A204.1 (cell line): ENCODE measurements at regions not wholly inside any gene's neighbourhood (a gene's known extent, or its start where the extent isn't known, plus 50 kb on each side); places are given as distances from the start of the nearest gene placed in this dataset.
"Not testable (repeated sequence)": the region's sequence is repeated elsewhere in the genome, so short reads cannot be mapped to it uniquely, and the experiment has no call there.

Source experiments
- FAIRE-seq: peaks from 2 replicates; lab custom pipeline; 2012; peaks lifted over from hg19 to GRCh38; lab: Jason Lieb, UNC

DNA sequence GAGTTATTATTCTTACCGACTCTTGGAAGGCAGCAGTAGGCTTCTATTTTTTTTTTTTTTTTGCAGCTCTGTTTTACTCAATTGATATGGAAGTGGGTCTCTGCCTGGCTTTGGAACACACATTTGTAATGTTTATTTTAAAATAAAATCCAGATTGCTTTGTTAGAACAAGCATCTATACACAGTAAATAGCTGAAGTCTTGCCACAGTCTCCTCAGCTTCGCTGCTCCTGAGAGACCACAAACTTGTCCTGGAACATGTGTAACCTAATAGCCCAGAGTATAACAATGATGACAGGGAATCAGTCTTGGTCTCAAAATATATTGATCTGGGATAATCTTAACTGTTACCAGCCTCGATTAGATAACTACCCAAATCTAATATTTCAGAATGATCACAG is 299.8 kb upstream of the NOX3 start:
- FAIRE-seq = no peak

DNA sequence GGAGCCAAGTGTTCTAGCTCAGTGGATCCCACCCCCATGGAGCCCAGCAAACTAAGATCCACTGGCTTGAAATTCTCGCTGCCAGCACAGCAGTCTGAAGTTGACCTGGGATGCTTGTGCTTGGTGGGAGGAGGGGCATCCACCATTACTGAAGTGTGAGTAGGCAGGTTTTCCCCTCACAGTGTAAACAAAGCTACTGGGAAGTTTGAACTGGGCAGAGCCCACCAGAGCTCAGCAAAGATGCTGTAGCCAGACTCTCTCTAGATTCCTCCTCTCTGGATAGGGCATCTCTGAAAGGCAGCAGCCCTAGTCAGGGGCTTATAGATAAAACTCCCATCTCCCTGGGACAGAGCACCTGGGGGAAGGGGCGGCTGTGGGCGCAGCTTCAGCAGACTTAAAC is 293.1 kb upstream of the NOX3 start:
- FAIRE-seq = not testable (repeated sequence)

DNA sequence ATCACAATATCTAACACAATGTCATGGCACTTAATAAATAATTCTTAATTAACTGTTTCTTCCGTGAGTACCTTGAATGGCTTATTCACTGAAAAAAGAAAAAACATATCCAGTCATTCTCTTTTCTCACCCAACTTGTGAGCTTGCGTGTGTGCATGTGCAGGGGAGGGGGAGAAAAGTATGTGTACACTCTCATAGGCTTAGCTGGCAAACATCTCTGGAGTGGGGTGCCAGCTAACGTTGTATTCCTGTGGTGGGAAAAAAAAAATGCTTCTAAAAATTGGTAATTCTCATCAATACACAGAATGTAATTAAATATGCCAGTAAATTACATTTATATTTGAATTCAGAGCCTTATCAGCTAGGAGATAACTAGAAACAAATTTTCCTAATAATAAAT is 291.9 kb upstream of the NOX3 start:
- no peak for FAIRE-seq

DNA sequence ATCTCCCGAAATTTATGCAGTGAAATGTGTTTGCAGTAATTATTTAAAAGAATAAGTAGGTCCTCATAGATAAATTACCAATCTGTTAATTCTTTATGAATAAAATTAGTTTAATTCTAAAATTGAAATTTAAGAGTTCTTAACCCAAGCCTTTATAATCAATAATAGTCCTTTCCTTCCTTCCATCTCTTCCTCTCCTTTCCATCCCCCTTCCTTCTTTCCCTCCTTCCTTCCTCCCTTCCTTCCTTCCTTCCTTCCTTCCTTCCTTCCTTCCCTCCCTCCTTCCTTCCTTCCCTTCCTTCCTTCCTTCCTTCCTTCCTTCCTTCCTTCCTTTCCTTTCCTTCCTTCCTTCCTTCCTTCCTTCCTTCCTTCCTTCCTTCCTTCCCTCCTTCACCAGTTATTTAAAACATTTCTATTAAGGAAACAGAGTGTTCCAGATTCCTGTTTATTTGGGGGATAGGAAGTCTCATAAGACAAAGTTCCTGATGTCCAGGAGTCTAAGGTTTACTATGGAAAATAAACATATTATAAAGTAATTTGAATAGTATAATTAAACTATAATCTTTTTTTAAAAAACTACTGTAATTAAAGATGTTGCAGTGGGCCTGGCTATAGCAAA is 285.3 kb upstream of the NOX3 start:
- FAIRE-seq = no peak

DNA sequence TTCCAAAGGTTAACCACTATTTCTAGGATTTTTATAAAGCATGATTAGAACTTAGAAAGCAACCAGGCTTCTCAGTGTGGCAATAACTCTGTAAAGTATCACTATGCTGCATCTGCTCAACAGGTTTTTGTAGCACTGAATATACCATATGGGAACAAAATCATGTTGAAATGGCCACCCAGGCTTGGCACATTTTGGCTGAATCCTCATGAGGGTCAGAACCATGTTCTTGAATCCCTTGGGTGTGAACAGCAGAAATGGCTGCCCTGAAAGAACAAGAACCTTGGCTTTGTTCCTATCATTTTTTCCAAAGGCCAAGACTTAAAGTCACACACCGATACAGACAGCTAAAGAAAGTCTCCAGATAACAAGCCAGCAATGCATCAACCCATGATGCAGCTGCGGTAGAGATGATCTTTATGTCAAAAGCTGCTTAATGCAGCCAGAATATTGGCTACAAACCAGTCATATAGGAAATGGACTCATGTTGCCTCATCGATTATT is 283.0 kb upstream of the NOX3 start:
- FAIRE-seq = no peak

DNA sequence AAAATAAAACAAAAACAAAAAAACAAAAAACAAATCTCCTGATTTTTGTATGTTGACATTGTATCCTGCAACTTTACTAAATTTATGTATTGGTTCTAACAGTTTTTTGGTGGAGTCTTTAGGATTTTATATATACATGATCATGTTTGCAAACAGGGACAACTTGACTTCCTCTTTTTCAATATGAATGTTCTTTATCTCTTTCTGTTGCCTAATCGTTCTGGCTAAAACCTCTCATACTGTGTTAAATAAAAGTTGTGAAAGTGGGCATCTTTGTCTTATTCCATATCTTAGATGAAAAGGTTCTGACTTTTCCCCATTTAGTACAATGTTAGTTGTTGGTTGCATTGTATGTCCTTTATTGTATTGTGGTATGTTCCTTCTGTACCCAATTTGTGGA is 261.7 kb upstream of the NOX3 start:
- FAIRE-seq = no peak

DNA sequence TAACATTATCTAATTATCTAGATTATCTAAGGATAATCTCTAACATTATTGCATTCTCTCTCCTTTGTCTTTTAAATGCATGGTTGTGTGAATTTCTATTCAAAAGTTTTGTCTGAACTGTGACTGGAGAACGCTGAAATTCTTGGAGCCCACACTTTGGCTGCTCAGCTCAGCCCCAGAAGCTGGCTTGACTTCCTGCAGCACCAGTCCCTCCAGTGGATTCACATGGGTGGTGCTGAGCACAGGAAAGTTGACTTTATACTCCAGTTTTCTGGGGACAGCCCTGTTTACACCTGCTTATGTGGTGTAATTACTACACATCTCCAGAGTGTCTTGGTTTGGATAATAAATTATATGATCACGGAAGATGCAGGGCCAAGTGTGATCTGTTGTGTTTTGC is 255.1 kb upstream of the NOX3 start:
- FAIRE-seq = no peak

DNA sequence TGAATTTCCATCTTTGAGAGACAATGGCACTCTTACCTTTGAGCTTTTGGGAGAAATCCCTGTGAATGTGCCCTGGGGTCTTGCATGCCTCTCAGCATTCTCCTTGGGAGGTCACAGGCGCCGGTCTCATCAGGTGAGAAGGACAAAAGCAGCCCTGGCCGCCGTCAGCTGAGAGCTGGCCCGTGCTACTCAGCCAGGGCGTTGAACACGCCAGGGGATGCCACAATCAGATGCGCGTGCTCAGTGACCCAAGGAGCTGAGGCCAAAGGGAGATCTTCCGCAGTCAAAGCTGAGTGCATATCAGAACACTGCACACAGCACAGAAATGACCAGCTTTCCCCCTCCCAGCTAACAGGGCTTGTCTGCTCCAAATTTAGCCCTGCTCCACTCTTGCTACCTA is 253.6 kb upstream of the NOX3 start:
- FAIRE-seq = no peak

DNA sequence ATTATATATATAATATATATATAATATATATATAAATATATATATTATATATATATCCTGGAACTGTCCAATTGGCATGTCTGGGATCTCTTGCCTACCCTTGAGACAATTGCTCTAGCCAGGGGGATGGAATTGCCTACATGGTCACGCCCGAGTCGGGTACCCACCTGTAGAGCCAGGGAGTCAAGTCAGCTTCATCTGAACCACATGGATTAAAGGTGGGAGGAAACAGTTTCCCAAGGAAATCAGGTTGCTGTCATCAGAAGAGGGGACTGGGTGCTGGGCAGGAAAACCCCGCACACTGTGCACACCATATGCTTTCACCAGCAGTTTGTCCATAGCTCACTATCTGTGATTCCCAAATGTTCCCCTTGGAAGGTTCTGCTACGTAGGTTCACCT is 252.5 kb upstream of the NOX3 start:
- FAIRE-seq = no peak

DNA sequence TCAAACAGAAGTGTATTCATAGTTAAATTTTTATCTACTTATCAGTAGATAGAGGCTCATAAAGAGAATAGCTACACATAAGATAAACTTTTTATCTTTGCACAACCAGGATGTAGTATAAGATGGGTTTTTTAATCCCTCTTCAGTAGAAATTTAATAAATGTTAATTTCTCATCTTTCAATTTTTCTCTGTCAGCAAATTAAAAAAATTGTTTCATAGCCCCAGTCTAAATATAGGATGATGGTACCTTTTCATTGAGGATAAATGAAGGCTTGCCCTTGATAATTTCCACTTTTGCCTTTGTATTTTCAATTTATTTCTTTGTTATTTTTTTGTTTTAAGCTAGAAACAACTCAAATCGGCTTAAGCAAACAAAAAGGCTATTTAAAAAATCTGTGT is 251.2 kb upstream of the NOX3 start:
- FAIRE-seq = peak; percentile 6

DNA sequence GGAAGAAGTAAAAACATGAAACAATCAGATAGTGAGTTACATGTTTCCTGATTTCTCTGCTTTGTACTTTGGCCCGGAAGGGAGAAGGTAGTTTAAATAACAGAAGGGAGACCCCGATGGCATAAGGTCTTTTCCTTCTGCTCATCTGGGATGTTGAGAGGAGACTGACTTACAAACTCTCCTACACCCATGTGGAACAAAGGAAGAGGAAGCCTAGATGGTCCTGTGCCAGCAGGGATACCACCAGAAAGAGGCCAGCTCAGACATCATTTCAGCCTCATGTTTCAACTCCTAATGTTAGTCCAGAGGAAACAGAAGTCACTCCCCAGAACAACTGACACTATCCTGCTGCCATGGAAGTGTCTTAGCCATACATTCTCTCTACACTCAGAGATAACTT is 250.7 kb upstream of the NOX3 start:
- FAIRE-seq = no peak

DNA sequence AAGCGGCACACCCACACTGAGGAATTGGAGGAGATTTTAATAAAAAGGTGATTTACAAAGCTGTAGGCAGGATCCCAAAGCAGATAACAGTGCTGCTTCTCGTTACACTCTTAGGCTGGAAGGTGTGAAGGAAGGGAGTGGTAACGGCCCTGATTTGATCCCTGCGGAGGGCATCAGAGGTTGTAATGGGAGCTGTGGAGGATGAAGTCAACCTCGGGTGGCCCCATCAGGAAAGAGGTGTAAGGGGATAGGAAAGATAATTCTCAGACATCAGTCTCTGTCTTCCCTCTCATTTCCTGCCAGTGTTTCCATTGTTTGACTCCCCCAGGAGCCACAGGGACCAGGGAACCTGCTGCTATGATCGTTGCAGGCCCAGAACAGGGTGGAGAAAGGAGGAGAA is 245.7 kb upstream of the NOX3 start:
- FAIRE-seq = no peak

DNA sequence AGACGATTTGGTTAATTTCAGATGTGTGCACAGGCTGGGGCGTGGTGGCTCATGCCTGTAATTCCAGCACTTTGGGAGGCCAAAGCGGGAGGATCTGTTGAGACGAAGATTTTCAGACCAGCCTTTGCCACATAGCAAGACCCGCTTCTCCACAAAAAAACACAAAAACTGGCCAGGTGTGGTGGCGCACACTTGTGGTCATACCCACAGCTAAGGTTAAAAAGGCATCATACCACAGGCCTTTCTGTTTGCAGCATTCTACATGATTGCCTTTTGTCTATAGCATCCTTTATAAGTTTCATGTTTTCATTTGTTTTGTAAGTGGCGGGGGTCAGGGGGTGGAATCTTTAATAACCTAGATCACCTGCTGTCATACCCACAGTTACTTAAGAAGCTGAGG is 239.9 kb upstream of the NOX3 start:
- FAIRE-seq = no peak

DNA sequence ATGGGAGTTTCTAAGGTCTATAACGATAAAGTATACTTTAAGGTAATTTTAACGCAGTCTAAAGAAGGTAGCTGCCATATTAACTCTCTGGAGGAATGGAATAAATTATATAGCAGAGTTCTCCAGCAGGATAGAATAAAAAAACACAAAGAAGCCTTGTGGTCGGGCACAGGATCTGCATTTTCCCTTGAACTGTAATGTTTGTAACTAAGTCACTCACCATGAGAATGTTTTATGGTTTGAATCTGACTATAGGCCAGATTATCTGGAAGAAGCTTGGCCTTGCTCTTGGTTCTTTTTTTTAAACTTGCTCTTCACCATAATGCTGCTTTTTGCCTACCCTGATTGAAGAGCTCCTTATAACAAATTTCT is 238.8 kb upstream of the NOX3 start:
- no peak for FAIRE-seq

DNA sequence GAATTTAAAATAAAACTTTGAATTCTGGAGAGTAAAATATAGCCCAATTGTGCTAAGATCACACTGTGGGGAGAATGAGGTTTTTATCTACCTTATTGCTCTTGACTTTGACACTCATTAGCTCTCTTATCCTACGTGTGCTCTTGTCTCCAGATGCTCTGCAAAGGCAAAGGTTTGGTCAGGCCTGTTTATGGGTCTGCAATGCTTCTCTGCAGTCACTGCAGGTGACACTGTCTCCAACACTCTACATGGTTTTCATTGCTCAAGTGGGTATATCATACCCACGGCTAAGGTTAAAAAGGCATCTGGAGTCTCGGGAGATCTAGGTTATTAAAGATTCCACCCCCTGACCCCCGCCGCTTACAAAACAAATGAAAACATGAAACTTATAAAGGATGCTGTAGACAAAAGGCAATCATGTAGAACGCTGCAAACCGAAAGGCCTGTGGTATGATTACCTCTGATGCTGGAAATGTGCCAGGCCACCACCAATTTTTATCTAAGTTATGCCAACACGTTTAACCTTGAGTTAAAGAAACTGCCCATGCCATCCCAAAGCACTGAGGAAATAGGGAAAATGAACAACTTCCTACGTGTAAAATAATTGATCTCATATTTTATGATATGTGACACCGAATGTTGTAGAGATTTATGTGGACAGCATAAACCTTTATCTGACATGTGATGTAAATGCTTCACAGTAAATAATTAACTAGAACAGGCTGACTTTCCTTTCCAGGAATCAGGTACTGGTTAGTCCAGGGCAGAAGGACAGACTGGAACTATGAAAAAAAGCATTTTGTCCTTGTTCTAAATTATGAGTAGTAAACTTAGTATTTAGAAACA is 238.2 kb upstream of the NOX3 start:
- FAIRE-seq = no peak

DNA sequence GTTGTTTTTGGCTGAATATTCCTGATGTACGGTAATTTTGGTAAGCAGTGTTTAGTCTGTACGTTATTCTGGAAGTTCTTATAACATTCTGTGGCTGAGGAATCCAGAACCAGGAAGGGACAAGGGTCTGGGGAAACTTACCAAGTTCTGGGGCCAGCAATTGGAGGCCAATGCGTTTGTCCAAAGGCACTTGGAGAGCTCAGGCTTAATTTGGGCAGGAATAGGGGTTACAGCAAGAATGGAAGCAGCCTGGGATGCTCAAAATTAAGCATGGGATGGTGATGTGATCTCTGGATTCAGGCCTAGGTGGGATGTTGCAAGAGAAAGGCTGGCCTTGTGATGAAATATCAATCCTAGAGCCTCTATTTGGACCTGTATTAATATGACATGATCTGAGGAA is 235.2 kb upstream of the NOX3 start:
- no peak for FAIRE-seq

DNA sequence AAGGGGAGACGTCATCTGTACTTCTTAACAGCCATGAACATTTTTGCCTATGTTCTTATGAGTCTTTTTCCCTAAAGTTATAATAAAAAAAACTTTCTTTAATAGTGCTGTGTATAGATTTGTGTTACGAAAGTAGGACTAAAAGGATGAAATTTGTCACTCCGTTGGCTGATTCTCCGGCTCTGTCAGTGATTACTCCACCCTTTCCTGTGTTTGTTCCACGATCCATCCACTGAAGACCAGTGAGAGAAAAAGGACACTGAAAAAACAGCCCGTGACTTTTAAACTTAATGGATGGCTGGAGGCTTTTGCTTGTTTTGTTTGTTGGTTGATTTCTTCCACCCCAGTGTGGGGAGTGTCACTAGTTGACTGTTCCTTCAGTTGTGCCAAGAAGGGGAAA is 232.0 kb upstream of the NOX3 start:
- FAIRE-seq = no peak

DNA sequence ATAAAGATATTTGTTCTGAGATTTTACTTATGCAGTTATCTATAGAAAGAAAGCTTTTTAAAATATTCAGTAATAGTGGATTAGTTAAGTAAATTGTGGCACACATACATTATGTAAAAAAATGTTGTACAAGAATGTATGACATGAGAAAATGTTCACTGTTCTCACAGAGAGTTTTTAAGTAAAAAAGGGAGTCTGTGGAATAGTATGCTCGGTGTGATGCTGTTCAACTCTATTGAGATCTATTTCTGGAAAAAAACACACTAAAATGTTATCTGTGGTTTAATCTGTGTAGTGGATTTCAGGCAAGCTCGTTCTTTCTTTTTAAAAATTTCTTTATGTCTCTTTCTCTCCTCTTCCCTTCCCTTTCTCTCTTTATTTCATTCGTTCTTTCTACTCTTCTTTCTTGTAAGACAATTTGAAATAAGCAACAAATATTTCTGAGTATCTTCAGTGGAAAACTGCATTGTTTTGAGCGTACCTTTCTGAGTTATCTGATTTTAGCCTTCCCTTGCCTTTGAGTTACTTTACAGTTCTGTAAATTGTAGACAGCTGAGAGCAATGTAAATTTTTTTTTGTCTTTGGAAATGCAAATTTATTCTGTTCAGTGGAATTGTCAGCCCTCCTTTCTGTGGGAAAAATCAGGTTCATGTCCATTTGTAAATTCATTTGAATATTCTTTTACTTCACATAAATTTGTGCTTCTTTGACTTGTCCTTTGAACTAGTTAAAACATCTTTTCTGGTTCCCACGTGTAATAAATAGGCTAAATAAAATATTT is 229.0 kb upstream of the NOX3 start:
- FAIRE-seq = no peak

DNA sequence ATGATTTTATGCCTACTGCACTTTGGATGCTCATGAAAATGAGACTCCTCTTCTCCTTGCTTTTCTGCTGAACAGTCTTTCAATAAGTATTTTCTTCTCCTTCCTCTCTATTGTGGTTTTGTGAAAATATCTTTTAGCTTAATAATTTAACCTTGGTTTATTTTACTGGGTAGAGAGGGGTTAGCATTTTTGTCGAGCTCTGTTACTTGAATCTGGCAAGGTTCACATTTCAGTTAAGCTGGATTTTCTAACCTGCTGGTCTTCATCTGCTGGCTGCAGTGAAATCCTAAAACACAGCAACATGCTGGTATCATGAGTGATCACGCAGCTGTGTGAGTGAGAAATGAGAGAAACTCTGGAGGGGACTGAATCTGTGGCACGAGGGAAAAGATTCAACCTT is 222.7 kb upstream of the NOX3 start:
- FAIRE-seq = no peak

DNA sequence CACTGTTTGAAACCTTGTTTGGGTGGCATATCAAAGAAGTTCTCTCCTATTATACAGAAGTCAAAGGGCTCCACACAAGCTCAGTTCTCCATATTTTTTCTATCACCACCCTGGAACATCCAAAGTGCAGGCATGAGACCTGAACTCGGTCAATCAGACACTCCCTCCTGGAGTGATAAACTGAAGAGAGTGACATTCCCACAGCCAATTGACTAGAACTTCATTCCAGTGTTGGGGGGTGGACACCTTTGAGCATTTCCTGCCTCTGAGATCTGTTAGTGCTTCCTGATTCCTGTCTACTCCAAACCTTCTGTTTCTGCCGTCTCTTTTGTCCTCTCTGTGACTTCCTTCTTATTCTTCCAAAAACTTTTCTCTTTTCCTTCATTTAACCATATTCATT is 220.7 kb upstream of the NOX3 start:
- no peak for FAIRE-seq

DNA sequence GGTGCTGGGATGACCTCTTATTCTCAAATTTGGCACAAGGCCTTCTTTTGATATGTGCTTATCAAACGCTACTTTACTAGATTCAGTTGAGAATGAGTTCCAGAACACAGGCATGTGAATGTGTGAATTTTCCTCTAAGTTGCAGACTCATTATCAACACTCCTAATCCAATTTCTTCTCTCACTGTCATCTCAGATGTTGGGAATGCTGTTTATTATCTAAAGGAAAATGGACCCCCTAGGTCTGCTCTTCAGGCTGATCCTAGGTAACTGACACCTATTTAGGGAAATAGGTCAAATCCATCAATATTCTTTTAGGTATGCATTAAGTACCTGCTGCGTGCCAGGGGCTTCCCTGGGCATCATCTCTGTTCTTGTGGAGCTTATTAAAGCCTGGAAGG is 215.0 kb upstream of the NOX3 start:
- no peak for FAIRE-seq

DNA sequence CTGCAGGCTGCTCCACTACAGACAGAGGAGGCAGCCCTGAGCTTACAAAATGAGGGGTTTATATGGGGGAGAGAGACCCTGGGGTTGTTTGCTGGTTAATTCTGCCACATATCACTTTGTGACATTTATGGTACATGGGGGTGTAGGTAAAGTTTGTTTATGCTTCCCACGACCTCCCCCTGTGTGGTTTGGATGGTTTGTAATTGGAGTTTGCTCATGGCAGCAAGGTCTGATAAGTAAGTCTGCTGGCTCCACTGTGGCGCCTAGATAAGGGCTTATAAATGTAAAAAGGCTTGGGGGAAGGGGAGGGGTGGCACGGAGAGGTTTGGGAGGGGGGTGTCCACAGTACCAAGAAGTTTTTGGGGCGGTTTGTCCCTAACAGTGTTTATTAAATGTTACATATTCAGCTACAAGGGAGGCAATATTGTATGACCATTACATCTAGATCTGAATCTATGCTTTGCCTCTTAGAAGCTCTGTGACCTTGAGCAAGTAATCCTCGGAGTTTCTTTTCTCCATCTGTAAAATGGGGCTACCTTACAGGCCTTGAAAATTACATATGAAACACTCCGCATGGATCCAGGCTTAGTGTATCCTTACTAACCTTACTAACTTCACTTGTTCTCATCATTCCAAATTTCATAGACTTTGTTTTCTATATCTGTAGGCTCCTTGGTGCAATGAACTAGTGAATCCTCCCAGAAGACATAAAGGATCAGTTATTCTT is 204.8 kb upstream of the NOX3 start:
- FAIRE-seq = no peak

DNA sequence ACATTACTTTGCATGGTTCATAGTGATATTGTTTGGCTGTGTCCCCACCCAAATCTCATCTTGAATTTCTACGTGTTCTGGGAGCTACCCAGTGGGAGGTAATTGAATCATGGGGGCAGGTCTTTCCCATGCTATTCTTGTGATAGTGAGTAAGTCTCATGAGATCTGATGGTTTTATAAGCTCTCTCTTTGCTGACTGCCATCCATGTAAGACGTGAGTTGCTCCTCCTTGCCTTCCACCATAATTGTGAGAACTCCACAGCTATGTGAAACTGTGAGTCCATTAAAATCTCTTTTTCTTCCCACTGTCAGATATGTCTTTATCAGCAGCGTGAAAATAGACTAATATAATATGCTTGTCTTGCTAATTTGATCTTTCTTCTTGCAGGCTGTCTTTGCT is 200.4 kb upstream of the NOX3 start:
- FAIRE-seq = no peak
